Astrocyte (in vitro differentiated cells and primary cell): ENCODE measurements at regions not wholly inside any gene's neighbourhood (a gene's known extent, or its start where the extent isn't known, plus 50 kb on each side); places are given as distances from the start of the nearest gene placed in this dataset.

Experiments
- DNase-seq: peaks from one replicate; pipeline ENCODE4 v3.0.0-alpha.2; 2010; ENCODE audit warnings: low read depth
- FAIRE-seq: peaks from 2 replicates; lab custom pipeline; 2011; peaks lifted over from hg19 to GRCh38; lab: Jason Lieb, UNC
- H2AFZ ChIP-seq: 2 replicates; pipeline ENCODE4 v1.6.0; 2012; ENCODE audit warnings: low read depth, low read length, inconsistent platforms
- H3K27ac ChIP-seq: 2 replicates; pipeline ENCODE4 v1.5.1; 2011; ENCODE audit warnings: low read depth, low read length, inconsistent platforms
- H3K27me3 ChIP-seq: 2 replicates; pipeline ENCODE4 v1.6.0; 2011; ENCODE audit warnings: low read length, inconsistent platforms; ENCODE audit not compliant: insufficient read depth
- H3K36me3 ChIP-seq: 2 replicates; pipeline ENCODE4 v1.5.1; 2011; ENCODE audit warnings: low read length, inconsistent platforms; ENCODE audit not compliant: insufficient read depth
- H3K4me1 ChIP-seq: 2 replicates; pipeline ENCODE4 v1.5.1; 2011; ENCODE audit warnings: low read length, inconsistent platforms; ENCODE audit not compliant: insufficient read depth
- H3K4me2 ChIP-seq: 2 replicates; pipeline ENCODE4 v1.6.0; 2012; ENCODE audit warnings: low read length, inconsistent platforms
- H3K4me3 ChIP-seq: 2 replicates; pipeline ENCODE4 v1.5.1; 2011; ENCODE audit warnings: low read depth, mild to moderate bottlenecking, low read length, inconsistent platforms; ENCODE audit not compliant: insufficient read depth
- H3K79me2 ChIP-seq: 2 replicates; pipeline ENCODE4 v1.6.0; 2012; ENCODE audit warnings: mild to moderate bottlenecking, low read length, inconsistent platforms; ENCODE audit not compliant: insufficient read depth
- H3K9ac ChIP-seq: 2 replicates; pipeline ENCODE4 v1.6.0; 2012; ENCODE audit warnings: mild to moderate bottlenecking, low read length, inconsistent platforms
- H3K9me3 ChIP-seq: 2 replicates; pipeline ENCODE4 v1.5.1; 2012; ENCODE audit warnings: low read depth, mild to moderate bottlenecking, low read length, inconsistent platforms; ENCODE audit not compliant: insufficient read depth
- H4K20me1 ChIP-seq: 2 replicates; pipeline ENCODE4 v1.6.0; 2012; ENCODE audit warnings: low read length, inconsistent platforms; ENCODE audit not compliant: insufficient read depth
- H3K27ac Mint-ChIP-seq: one replicate; pipeline ENCODE4 v1.8.0; 2021; ENCODE audit warnings: mild to moderate bottlenecking, mixed read lengths; ENCODE audit not compliant: unreplicated experiment
- H3K27me3 Mint-ChIP-seq: one replicate; pipeline ENCODE4 v1.8.0; 2021; ENCODE audit warnings: low read depth, mixed read lengths; ENCODE audit not compliant: unreplicated experiment
- H3K36me3 Mint-ChIP-seq: one replicate; pipeline ENCODE4 v1.8.0; 2021; ENCODE audit warnings: low read depth, mixed read lengths; ENCODE audit not compliant: unreplicated experiment
- H3K4me1 Mint-ChIP-seq: one replicate; pipeline ENCODE4 v1.8.0; 2021; ENCODE audit warnings: low read depth, mixed read lengths; ENCODE audit not compliant: unreplicated experiment
- H3K4me3 Mint-ChIP-seq: one replicate; pipeline ENCODE4 v1.8.0; 2021; ENCODE audit warnings: mild to moderate bottlenecking, moderate library complexity, mixed read lengths; ENCODE audit not compliant: unreplicated experiment
- H3K9me3 Mint-ChIP-seq: one replicate; pipeline ENCODE4 v1.8.0; 2021; ENCODE audit warnings: mild to moderate bottlenecking, mixed read lengths; ENCODE audit not compliant: unreplicated experiment
- EZH2 ChIP-seq: IDR thresholded peaks from 2 replicates; pipeline ENCODE4 v1.6.1; 2012; ENCODE audit warnings: mild to moderate bottlenecking, low read length, inconsistent platforms; ENCODE audit not compliant: insufficient read depth
- TF ChIP-seq, protein P1 (sequence below): IDR thresholded peaks from 2 replicates; pipeline ENCODE4 v1.5.1; 2011; ENCODE audit warnings: low read depth, mild to moderate bottlenecking, inconsistent platforms, low read length, moderate library complexity; ENCODE audit not compliant: insufficient read depth

DNA sequence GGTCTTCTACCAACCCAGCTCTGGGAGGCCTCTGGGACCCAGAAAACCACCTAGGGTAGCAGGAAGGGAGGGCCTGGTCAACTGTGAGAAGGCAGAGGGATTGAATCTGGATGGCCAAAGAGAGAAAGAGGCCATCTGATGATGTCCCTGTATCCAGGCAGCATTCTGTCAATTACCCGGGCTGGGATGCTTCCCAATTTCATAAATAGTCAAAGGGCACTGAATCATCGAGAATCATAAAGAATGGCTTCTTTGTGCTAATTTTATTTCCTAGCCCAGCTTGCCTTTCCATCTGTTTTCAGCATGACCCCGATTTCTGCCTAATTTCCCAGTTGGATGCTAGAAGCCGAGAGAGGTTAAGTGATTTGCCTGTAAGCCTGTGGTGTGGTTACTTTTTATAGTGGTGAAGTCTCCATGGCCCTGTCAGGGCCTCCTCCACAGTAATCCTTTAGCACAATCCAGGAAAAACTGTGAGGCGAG, 129.2 kb downstream of the FAM43A start:
- FAIRE-seq: no peak

GRCh38 chr3:194816748-194817591, 131.3 kb downstream of the FAM43A start:
- Histone ChIP-seq H3K79me2 (no peaks in the 10 kb centered on the region), H3K9ac (no peak overlapping the region), H3K4me2 (no peak overlapping the region), H4K20me1 (no peaks in the 10 kb centered on the region), H3K9me3 (no peaks in the 10 kb centered on the region), H3K27ac (no peak overlapping the region), H2AFZ (no peak overlapping the region), H3K27me3 (peaks cover 24% of the 10 kb centered on the region), H3K4me1 (no peaks in the 10 kb centered on the region), H3K36me3 (no peaks in the 10 kb centered on the region), H3K4me3 (no peak overlapping the region)
- Mint-ChIP-seq H3K9me3 (peaks cover 7% of the 10 kb centered on the region), H3K4me1 (no peaks in the 10 kb centered on the region), H3K27me3 (peaks cover 77% of the 10 kb centered on the region), H3K4me3 (no peak overlapping the region), H3K27ac (no peak overlapping the region), H3K36me3 (peaks cover 3% of the 10 kb centered on the region)
- DNase-seq (no peak), FAIRE-seq (no peak)
- TF ChIP-seq, protein P1, sequence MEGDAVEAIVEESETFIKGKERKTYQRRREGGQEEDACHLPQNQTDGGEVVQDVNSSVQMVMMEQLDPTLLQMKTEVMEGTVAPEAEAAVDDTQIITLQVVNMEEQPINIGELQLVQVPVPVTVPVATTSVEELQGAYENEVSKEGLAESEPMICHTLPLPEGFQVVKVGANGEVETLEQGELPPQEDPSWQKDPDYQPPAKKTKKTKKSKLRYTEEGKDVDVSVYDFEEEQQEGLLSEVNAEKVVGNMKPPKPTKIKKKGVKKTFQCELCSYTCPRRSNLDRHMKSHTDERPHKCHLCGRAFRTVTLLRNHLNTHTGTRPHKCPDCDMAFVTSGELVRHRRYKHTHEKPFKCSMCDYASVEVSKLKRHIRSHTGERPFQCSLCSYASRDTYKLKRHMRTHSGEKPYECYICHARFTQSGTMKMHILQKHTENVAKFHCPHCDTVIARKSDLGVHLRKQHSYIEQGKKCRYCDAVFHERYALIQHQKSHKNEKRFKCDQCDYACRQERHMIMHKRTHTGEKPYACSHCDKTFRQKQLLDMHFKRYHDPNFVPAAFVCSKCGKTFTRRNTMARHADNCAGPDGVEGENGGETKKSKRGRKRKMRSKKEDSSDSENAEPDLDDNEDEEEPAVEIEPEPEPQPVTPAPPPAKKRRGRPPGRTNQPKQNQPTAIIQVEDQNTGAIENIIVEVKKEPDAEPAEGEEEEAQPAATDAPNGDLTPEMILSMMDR: no peak
- no peak for TF ChIP-seq EZH2

More for the DNA sequence above, 129.2 kb downstream of the FAM43A start:
- no peak for DNase-seq
- Histone ChIP-seq H3K4me3 (no peak overlapping the region), H3K27ac (no peak overlapping the region), H2AFZ (no peak overlapping the region), H3K4me2 (no peak overlapping the region), H3K36me3 (no peaks in the 10 kb centered on the region), H3K9ac (no peak overlapping the region), H3K9me3 (no peaks in the 10 kb centered on the region), H3K27me3 (peaks cover 17% of the 10 kb centered on the region), H3K79me2 (no peaks in the 10 kb centered on the region), H3K4me1 (no peaks in the 10 kb centered on the region), H4K20me1 (no peaks in the 10 kb centered on the region)
- Mint-ChIP-seq H3K9me3 (peaks cover 9% of the 10 kb centered on the region), H3K27me3 (peaks cover 77% of the 10 kb centered on the region), H3K27ac (no peak overlapping the region), H3K4me1 (no peaks in the 10 kb centered on the region), H3K36me3 (peaks cover 3% of the 10 kb centered on the region), H3K4me3 (no peak overlapping the region)
- TF ChIP-seq, protein P1: no peak
- no peak for TF ChIP-seq EZH2

- no peak overlapping the region for H3K27ac Mint-ChIP-seq
- H3K36me3 Mint-ChIP-seq: peaks cover 4% of the 10 kb centered on the region
- Histone ChIP-seq H3K4me1 (no peaks in the 10 kb centered on the region), H3K27me3 (peaks cover 25% of the 10 kb centered on the region), H3K9me3 (no peaks in the 10 kb centered on the region), H3K4me3 (no peak overlapping the region), H3K9ac (no peak overlapping the region), H3K4me2 (no peak overlapping the region), H3K27ac (no peak overlapping the region), H4K20me1 (no peaks in the 10 kb centered on the region), H3K36me3 (no peaks in the 10 kb centered on the region), H3K79me2 (no peaks in the 10 kb centered on the region), H2AFZ (no peak overlapping the region)
- H3K27me3 Mint-ChIP-seq: peaks cover 76% of the 10 kb centered on the region
- FAIRE-seq: no peak
- no peak overlapping the region for H3K4me3 Mint-ChIP-seq
- no peak for DNase-seq
- TF ChIP-seq, protein P1: no peak
- TF ChIP-seq EZH2: no peak
- no peaks in the 10 kb centered on the region for H3K4me1 Mint-ChIP-seq
- H3K9me3 Mint-ChIP-seq: peaks cover 7% of the 10 kb centered on the region
Observed at GRCh38 chr3:194817592-194817930, 131.9 kb downstream of the FAM43A start.
